ENCODE measurements at regions not wholly inside any gene's neighbourhood (a gene's known extent, or its start where the extent isn't known, plus 50 kb on each side); places are given as distances from the start of the nearest gene placed in this dataset.
"Not testable (repeated sequence)": the region's sequence is repeated elsewhere in the genome, so short reads cannot be mapped to it uniquely, and the experiment has no call there.

DNA sequence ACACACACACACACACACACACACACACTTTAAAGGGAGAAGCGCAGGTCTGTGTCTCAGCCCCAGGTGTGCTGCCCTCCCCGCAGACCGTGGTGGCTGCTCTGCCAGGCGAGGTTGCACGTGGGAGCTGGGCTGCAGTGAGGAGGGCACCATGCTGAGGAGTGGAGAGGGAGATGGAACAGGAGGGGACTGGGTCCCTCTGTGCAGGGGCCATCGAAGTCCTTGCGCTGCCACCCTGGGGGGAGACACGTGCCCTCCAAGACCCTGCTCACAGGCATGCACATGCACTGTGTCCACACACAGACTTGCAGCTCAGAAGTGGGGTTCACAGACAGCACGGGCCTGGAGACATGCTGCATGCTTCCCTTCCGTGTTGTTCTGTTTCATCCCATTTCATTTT is 65.5 kb upstream of the HGFAC start:
- Histone ChIP-seq H3F3A (ENCODE audit: insufficient read depth, low read length, poor library complexity, severe bottlenecking) (no peaks in the 10 kb centered on the region), H3K9ac (ENCODE audit: low read length) (no peak overlapping the region), H3K9me2 (ENCODE audit: insufficient read depth, low read length) (no peaks in the 10 kb centered on the region), H3K4me3 (ENCODE audit: low read length) (no peak overlapping the region), H4K20me1 (ENCODE audit: insufficient read depth) (no peaks in the 10 kb centered on the region), H2AFZ (ENCODE audit: low read depth, low read length) (no peak overlapping the region), H3K27ac (ENCODE audit: low read length) (no peak overlapping the region), H3K79me2 (replicated peaks; ENCODE audit: insufficient read depth, low read length) (no peaks in the 10 kb centered on the region), H3K36me3 (ENCODE audit: insufficient read depth, low read length) (no peaks in the 10 kb centered on the region), H3K9me3 (ENCODE audit: low read length) (no peaks in the 10 kb centered on the region), H3K27me3 (ENCODE audit: insufficient read depth, low read depth, low read length) (no peaks in the 10 kb centered on the region), H3K4me2 (ENCODE audit: low read length) (no peak overlapping the region)
- TF ChIP-seq, protein P1, sequence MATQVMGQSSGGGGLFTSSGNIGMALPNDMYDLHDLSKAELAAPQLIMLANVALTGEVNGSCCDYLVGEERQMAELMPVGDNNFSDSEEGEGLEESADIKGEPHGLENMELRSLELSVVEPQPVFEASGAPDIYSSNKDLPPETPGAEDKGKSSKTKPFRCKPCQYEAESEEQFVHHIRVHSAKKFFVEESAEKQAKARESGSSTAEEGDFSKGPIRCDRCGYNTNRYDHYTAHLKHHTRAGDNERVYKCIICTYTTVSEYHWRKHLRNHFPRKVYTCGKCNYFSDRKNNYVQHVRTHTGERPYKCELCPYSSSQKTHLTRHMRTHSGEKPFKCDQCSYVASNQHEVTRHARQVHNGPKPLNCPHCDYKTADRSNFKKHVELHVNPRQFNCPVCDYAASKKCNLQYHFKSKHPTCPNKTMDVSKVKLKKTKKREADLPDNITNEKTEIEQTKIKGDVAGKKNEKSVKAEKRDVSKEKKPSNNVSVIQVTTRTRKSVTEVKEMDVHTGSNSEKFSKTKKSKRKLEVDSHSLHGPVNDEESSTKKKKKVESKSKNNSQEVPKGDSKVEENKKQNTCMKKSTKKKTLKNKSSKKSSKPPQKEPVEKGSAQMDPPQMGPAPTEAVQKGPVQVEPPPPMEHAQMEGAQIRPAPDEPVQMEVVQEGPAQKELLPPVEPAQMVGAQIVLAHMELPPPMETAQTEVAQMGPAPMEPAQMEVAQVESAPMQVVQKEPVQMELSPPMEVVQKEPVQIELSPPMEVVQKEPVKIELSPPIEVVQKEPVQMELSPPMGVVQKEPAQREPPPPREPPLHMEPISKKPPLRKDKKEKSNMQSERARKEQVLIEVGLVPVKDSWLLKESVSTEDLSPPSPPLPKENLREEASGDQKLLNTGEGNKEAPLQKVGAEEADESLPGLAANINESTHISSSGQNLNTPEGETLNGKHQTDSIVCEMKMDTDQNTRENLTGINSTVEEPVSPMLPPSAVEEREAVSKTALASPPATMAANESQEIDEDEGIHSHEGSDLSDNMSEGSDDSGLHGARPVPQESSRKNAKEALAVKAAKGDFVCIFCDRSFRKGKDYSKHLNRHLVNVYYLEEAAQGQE (IDR thresholded peaks at IDR 0.05; ENCODE audit: borderline replicate concordance): no peak
- TF ChIP-seq MXI1 (conservative IDR thresholded peaks at IDR 0.05; ENCODE audit: poor library complexity, severe bottlenecking) (no peak), RAD21 (conservative IDR thresholded peaks at IDR 0.05) (no peak), SMC3 (conservative IDR thresholded peaks at IDR 0.05; ENCODE audit: poor library complexity) (no peak), EZH2 (IDR thresholded peaks at IDR 0.05; ENCODE audit: borderline replicate concordance, insufficient read depth, low read length, poor library complexity, severe bottlenecking) (no peak), EP300 (conservative IDR thresholded peaks at IDR 0.05; ENCODE audit: poor library complexity, severe bottlenecking) (no peak), TAF1 (IDR thresholded peaks at IDR 0.05; ENCODE audit: low read depth) (no peak), POLR2AphosphoS5 (IDR thresholded peaks at IDR 0.05) (no peak), CTCF (IDR thresholded peaks at IDR 0.05; ENCODE audit: poor library complexity, severe bottlenecking) (no peak)

- H3K27ac ChIP-seq (ENCODE audit: low read length): no peak overlapping the region
- H4K20me1 ChIP-seq (ENCODE audit: insufficient read depth): no peaks in the 10 kb centered on the region
- H3K9me2 ChIP-seq (ENCODE audit: insufficient read depth, low read length): no peaks in the 10 kb centered on the region
- no peak overlapping the region for H3K4me2 ChIP-seq (ENCODE audit: low read length)
- TF ChIP-seq TAF1 (IDR thresholded peaks at IDR 0.05; ENCODE audit: low read depth) (no peak), EZH2 (IDR thresholded peaks at IDR 0.05; ENCODE audit: borderline replicate concordance, insufficient read depth, low read length, poor library complexity, severe bottlenecking) (no peak)
- no peaks in the 10 kb centered on the region for H3K27me3 ChIP-seq (ENCODE audit: insufficient read depth, low read depth, low read length)
- H3K4me3 ChIP-seq (ENCODE audit: low read length): no peak overlapping the region
- no peak overlapping the region for H2AFZ ChIP-seq (ENCODE audit: low read depth, low read length)
- no peak overlapping the region for H3K9ac ChIP-seq (ENCODE audit: low read length)
- H3K79me2 ChIP-seq (replicated peaks; ENCODE audit: insufficient read depth, low read length): no peaks in the 10 kb centered on the region
- no peaks in the 10 kb centered on the region for H3F3A ChIP-seq (ENCODE audit: insufficient read depth, low read length, poor library complexity, severe bottlenecking)
- no peaks in the 10 kb centered on the region for H3K36me3 ChIP-seq (ENCODE audit: insufficient read depth, low read length)
- H3K9me3 ChIP-seq (ENCODE audit: low read length): no peaks in the 10 kb centered on the region
These were observed 64.2 kb upstream of the HGFAC start for GRCh38 chr4:3377557-3377956.

- not testable (repeated sequence) for H3K27me3 ChIP-seq (ENCODE audit: insufficient read depth, low read depth, low read length); H3F3A ChIP-seq (ENCODE audit: insufficient read depth, low read length, poor library complexity, severe bottlenecking); H3K9me2 ChIP-seq (ENCODE audit: insufficient read depth, low read length); H3K9ac ChIP-seq (ENCODE audit: low read length); H3K4me3 ChIP-seq (ENCODE audit: low read length); H3K36me3 ChIP-seq (ENCODE audit: insufficient read depth, low read length); H3K79me2 ChIP-seq (replicated peaks; ENCODE audit: insufficient read depth, low read length); H3K27ac ChIP-seq (ENCODE audit: low read length); H3K4me2 ChIP-seq (ENCODE audit: low read length); H4K20me1 ChIP-seq (ENCODE audit: insufficient read depth); H3K9me3 ChIP-seq (ENCODE audit: low read length); H2AFZ ChIP-seq (ENCODE audit: low read depth, low read length)
These were observed 61.4 kb upstream of the HGFAC start for GRCh38 chr4:3380336-3380735.

DNA sequence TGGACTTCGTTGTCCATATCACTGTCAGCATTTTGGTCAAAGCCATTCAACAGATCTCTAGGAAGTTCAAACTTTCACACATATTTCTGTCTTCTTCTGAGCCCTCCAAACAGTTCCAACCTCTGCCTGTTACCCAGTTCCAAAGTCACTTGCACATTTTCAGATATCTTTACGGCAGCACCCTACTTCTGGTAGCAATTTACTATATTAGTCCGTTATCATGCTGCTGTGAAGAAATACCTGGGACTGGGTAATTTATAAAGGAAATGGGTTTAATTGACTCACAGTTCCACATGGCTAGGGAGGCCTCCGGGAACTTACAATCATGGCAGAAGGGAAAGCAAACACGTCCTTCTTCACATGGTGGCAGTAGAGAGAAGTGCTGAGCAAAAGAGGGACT is 60.6 kb upstream of the HGFAC start:
- H4K20me1 ChIP-seq (ENCODE audit: insufficient read depth); H3K9me3 ChIP-seq (ENCODE audit: low read length); H3K36me3 ChIP-seq (ENCODE audit: insufficient read depth, low read length); H2AFZ ChIP-seq (ENCODE audit: low read depth, low read length); H3K79me2 ChIP-seq (replicated peaks; ENCODE audit: insufficient read depth, low read length); H3K4me2 ChIP-seq (ENCODE audit: low read length); H3K9ac ChIP-seq (ENCODE audit: low read length); H3K27me3 ChIP-seq (ENCODE audit: insufficient read depth, low read depth, low read length); H3K9me2 ChIP-seq (ENCODE audit: insufficient read depth, low read length); H3F3A ChIP-seq (ENCODE audit: insufficient read depth, low read length, poor library complexity, severe bottlenecking); H3K27ac ChIP-seq (ENCODE audit: low read length); H3K4me3 ChIP-seq (ENCODE audit: low read length): not testable (repeated sequence)

Data from neural cell (in vitro differentiated cells).